ENCODE measurements at regions not wholly inside any gene's neighbourhood (a gene's known extent, or its start where the extent isn't known, plus 50 kb on each side); places are given as distances from the start of the nearest gene placed in this dataset.

- Histone ChIP-seq H3K36me3 (ENCODE audit: low read depth) (no peaks in the 10 kb centered on the region), H3K9me3 (no peaks in the 10 kb centered on the region), H3K4me1 (ENCODE audit: low read depth) (no peaks in the 10 kb centered on the region), H3K4me3 (no peak overlapping the region)
- no peak for ATAC-seq
- TF ChIP-seq, protein P1, sequence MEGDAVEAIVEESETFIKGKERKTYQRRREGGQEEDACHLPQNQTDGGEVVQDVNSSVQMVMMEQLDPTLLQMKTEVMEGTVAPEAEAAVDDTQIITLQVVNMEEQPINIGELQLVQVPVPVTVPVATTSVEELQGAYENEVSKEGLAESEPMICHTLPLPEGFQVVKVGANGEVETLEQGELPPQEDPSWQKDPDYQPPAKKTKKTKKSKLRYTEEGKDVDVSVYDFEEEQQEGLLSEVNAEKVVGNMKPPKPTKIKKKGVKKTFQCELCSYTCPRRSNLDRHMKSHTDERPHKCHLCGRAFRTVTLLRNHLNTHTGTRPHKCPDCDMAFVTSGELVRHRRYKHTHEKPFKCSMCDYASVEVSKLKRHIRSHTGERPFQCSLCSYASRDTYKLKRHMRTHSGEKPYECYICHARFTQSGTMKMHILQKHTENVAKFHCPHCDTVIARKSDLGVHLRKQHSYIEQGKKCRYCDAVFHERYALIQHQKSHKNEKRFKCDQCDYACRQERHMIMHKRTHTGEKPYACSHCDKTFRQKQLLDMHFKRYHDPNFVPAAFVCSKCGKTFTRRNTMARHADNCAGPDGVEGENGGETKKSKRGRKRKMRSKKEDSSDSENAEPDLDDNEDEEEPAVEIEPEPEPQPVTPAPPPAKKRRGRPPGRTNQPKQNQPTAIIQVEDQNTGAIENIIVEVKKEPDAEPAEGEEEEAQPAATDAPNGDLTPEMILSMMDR (IDR thresholded peaks at IDR 0.05), result no peak
- no peak for DNase-seq
- intact Hi-C loops (cut with DNase I, micrococcal nuclease), result no loop called here
These were observed 150.2 kb downstream of the ST6GAL2 start for GRCh38 chr2:106735807-106736206.

- TF ChIP-seq, protein P1 (IDR thresholded peaks at IDR 0.05), result no peak
These were observed 149.7 kb downstream of the ST6GAL2 start for GRCh38 chr2:106736221-106736620.

GRCh38 chr2:106745468-106745867, 140.5 kb downstream of the ST6GAL2 start:
- no peak overlapping the region for H3K4me3 ChIP-seq
- DNase-seq (no peak), ATAC-seq (no peak)
- TF ChIP-seq, protein P1 (IDR thresholded peaks at IDR 0.05), result no peak
- H3K4me1 ChIP-seq (ENCODE audit: low read depth), result no peaks in the 10 kb centered on the region
- intact Hi-C loops (cut with DNase I, micrococcal nuclease), result no loop called here
- H3K9me3 ChIP-seq, result no peaks in the 10 kb centered on the region
- no peaks in the 10 kb centered on the region for H3K36me3 ChIP-seq (ENCODE audit: low read depth)

More at GRCh38 chr2:106736221-106736620, 149.7 kb downstream of the ST6GAL2 start:
- Histone ChIP-seq H3K4me1 (ENCODE audit: low read depth) (no peaks in the 10 kb centered on the region), H3K4me3 (no peak overlapping the region), H3K36me3 (ENCODE audit: low read depth) (no peaks in the 10 kb centered on the region), H3K9me3 (no peaks in the 10 kb centered on the region)
- no peak for ATAC-seq
- intact Hi-C loops (cut with DNase I, micrococcal nuclease), result no loop called here
- DNase-seq, result no peak

DNA sequence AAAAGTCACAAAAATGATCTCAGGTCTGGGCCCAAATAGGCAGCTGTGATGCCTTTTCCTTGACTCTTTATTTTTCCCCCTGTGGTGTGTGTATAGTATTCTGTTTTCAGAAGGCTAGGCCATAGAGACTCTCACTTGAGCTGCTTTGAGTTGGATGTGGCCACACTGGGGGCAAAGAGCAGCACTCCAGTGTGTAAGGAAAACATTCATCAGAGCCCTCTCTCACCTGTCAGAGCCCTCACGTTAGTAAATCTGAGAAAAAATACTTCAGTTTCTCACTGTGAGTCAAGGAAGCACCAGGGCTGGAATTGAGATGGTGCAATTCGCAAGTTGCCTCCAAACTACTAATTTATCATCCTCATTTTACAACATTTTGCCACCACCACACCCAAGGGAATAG, 136.1 kb downstream of the ST6GAL2 start:
- intact Hi-C loops (cut with DNase I, micrococcal nuclease), result no loop called here
- ATAC-seq (no peak), DNase-seq (no peak)
- Histone ChIP-seq H3K4me1 (ENCODE audit: low read depth) (no peaks in the 10 kb centered on the region), H3K36me3 (ENCODE audit: low read depth) (no peaks in the 10 kb centered on the region), H3K4me3 (no peak overlapping the region), H3K9me3 (no peaks in the 10 kb centered on the region)
- TF ChIP-seq, protein P1 (IDR thresholded peaks at IDR 0.05), result no peak
